HG03378 (cell line): ENCODE measurements at regions not wholly inside any gene's neighbourhood (a gene's known extent, or its start where the extent isn't known, plus 50 kb on each side); places are given as distances from the start of the nearest gene placed in this dataset.

ENCODE experiments used
- ATAC-seq: cut with Tn5 transposase; IDR thresholded peaks from one replicate; pipeline ENCODE4 v1.9.1; 2021; ENCODE audit warnings: mild to moderate bottlenecking, moderate library complexity; ENCODE audit not compliant: unreplicated experiment

DNA sequence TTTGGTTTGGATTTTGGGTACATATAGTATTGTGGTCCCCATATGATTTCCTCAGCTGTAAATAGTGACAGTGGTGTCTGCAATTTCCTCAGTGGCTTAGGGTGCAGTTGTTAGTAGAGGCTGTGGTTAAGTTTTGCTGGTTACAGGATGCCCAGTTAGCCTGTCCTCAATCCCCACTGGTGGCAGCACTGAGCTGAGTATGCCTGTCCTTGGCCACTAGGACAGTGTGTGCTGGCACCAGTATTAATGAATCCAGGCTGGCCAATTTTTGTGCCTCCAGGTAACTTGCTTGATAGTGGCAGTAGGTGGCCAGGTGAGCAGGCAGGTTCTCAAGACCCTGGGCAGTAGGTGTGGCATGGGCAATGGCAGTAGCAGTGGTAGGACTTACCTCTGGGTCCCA lies 973.1 kb downstream of the TMEM182 start:
- ATAC-seq: no peak

DNA sequence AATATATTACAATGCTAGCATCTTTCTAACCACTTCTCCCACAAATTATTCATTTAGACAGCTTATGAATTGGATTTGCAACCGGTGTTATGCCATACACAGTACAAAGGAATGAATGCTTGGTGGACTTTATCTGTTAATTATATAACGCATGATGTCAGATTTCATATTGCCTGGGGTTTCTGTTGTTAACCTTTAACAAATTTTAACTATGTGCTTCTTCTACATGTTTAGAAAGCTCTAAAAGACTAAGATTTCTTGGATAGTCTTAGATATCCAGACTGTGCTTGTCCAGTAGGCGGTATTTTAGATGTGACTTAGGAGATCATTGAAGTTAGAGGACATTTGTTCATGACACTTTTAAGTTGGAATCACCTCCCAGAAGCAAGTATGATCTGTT lies 976.3 kb downstream of the TMEM182 start:
- no peak for ATAC-seq

GRCh38 chr2:103738606-103739005 lies 976.8 kb downstream of the TMEM182 start:
- ATAC-seq: no peak

DNA sequence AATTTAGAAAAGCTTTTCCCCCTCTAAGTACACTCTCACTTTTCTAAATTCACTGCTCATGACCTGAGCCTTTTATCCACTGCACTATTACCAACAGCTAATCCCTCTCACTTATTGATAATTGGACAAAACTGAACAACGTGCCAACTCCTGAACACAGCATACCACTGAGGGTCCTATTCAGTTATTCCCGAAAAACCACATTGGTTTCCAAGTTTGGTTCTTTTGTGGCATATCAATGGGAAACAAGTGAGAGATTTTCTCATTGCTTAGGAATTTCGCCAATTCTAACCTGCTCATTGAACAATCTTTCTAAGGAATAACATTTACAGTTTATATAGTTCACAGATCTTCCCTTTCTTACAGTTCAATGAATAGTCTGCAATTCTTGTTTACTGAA lies 977.4 kb downstream of the TMEM182 start:
- ATAC-seq: no peak

- no peak for ATAC-seq
Measured at GRCh38 chr2:103739921-103740320, 978.1 kb downstream of the TMEM182 start.

- no peak for ATAC-seq
Measured at GRCh38 chr2:103740631-103741030, 978.8 kb downstream of the TMEM182 start.

GRCh38 chr2:103743195-103743594 lies 981.4 kb downstream of the TMEM182 start:
- no peak for ATAC-seq

DNA sequence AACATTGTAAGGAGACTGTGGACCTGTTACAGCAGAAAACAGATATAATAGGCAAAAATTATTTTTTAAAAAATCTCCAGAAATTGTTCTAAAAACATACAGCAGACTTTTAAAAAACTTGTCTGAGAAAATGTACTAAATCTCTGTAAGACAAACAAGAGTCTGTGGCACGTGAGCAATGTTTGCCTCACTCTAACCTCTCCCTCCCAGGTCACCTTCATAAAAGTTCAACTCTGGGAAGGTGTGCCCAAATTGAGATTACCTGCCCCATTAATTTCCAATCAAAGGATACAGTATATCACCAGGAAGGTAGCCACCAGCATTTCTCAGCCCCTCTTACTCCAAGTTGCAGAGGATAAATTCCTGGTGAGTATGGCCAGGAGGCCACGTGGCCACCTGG lies 992.7 kb downstream of the TMEM182 start:
- ATAC-seq: no peak

DNA sequence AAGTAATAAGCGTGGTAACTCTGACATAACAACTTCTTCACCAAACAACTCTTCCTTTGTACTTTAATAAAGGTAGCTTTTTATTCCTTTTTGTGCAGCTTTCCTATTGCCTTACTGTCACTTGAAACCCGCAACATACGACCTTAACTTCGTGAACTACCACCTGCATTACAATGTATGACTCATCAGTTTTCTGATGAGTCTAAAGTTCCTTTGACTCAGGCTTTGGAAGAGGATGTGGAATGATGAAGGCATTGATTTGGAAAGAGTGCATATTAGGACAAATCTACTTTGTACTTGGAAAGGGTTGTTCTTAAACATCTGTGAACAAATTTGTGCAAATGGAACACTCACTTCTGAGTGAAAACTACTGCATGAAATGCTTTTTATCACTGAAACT lies 1012.1 kb downstream of the TMEM182 start:
- ATAC-seq: no peak

DNA sequence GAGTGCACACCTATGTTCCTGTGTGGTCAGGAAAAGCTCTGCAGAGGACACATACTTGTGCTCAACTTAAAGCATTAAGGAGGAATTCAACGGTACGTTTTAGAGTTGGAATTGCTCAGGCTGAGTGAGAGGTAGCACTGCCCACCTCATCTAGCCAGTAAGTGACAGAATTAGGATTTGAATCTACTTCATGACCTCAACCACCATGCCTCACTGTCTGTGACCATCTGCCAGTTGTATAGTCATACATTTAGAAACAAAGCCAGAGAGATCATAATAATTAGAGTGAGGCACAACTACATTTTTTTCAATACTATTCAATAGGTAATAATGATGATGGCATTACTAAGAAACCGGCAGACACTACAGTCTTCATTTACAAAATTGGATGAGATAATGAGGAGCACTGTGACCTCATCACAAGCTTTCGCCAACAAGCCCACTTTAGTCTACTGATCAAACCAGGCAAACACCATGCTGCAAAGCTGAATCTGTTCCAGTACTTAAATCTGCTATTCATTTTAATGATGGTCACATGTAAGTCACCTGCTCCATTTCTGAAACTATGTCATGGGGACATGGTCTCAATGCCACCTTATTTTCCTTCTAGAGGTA lies 1018.4 kb downstream of the TMEM182 start:
- ATAC-seq: no peak

GRCh38 chr2:103781313-103781712 lies 1019.5 kb downstream of the TMEM182 start:
- ATAC-seq: no peak

GRCh38 chr2:103784261-103784660 lies 1022.4 kb downstream of the TMEM182 start:
- ATAC-seq: no peak

DNA sequence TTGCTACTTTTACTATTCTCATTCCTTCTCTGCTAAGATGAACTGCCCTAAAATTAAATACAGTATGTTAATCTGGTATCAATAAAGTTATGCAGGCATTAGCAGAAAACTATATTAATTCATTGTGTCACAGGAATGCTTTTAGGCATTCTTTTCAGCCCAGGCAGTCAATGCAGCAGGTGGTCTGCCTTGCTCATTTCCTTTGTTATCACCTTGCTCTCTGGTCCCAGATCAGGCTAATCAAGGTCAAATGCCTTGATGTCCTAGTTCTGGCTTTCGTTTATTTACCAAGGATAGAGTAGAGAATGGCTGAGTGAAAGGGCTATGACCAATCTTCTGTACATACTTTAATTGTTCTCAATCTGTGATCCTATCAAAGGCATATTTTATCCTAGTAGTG lies 1023.6 kb downstream of the TMEM182 start:
- no peak for ATAC-seq

DNA sequence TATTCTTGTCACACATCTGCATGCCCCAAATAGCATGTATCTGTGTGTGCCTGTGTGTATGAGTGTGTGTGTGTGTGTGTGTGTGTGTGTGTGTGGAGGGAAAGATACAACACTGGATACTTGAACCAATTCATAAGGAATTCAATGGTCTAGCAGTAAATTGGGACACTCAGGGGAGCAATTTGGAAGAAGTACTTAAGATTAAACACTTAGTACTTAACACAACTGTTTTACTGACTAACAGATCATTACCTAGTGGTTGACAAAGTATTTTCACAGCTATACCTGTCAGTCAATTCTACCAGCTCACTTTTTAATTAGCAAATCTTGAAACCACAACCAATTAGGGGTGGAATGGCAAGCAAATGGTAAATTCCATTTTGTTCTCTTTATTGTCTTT lies 1024.1 kb downstream of the TMEM182 start:
- no peak for ATAC-seq

DNA sequence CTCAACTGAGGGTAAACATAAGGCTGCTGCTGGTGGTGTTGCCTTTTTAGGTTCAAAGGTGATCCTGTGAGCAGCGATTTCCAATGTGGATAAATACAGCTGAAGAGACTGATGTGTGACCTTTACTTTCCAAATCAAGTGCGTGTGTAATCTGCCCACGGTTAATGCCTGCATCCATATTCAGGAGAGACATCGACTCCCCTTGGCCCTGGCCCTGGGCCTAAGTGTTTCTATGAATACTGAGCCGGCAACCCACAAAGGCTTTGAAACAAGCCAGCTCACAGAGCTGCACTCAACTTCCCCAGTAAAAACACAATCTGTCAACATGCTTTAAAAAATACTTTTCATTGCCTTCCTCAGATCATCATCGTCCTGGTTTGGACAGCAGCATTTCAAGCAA lies 1026.6 kb downstream of the TMEM182 start:
- no peak for ATAC-seq

DNA sequence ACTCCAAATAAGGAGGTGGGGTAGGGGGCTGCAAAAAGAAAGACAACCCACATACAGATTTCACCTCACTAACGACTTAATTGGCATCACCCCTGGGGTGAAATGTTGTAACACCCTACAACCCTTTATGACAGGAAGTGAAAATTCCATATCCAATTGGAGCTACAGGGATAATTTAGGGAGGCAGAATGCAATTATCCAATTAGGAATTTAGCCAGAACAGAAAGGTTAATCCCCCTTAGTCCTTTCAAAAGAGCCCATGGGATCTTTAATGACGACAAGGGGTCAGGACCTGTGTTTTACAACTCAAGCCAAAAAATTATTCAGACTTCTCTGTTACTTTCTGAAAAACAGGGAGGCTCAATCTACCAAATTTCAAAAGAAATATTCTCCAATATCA lies 1027.1 kb downstream of the TMEM182 start:
- no peak for ATAC-seq

GRCh38 chr2:103789381-103790095 lies 1027.7 kb downstream of the TMEM182 start:
- ATAC-seq: no peak

DNA sequence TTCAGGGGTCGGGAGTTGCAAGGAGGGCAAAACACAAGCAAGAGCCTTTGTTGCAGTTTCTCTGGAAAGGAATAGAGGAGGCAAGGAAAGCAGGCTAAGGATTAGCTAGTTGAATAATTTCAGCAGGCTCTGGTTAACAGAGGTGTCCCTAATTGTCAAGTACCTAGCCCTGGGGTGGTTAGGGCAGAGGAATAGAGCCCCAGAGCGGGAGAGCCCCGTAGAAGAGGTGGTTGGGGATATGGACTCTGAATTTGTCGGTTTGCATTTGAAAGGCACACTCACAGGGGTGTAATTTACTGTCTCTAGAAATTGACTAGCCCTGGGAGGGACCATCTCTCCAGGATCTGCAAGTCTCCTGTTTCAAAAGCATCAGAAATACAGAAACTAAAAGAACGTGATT lies 1030.2 kb downstream of the TMEM182 start:
- no peak for ATAC-seq

GRCh38 chr2:103798291-103798690 lies 1036.5 kb downstream of the TMEM182 start:
- no peak for ATAC-seq

GRCh38 chr2:103804013-103804412 lies 1042.2 kb downstream of the TMEM182 start:
- ATAC-seq: no peak

GRCh38 chr2:103805746-103806145 lies 1043.9 kb downstream of the TMEM182 start:
- ATAC-seq: no peak

DNA sequence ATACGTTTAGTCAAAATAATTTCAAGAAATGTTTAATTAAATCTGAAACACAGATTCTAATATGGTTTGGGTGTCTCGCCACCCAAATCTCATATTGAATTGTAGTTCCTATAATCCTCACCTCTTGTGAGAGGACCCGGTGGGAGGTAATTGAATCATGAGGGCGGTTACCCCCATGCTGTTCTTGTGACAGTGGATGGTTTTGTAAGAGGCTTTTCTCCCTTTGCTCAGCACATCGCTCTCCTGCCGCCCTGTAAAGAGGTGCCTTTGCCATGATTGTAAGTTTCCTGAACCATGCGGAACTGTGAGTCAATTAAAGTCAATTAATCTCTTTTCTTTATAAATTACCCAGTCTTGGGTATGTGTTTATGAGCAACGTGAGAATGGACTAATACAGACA lies 1045.1 kb upstream of the POU3F3 start:
- no peak for ATAC-seq

- ATAC-seq: no peak
Measured at GRCh38 chr2:103809415-103809814, 1044.5 kb upstream of the POU3F3 start.
